Vagina (tissue), 2 donors: ENCODE measurements at regions not wholly inside any gene's neighbourhood (a gene's known extent, or its start where the extent isn't known, plus 50 kb on each side); places are given as distances from the start of the nearest gene placed in this dataset.

Source experiments
- CTCF ChIP-seq, 3 experiments: fragments of 450-650 bp in 2 of 3; fragments of 200-600 bp in 1 of 3; sonication (generic) in 1 of 3; IDR thresholded peaks; one replicate each; pipeline ENCODE4 v1.5.1; 2017 to 2019; ENCODE audit warnings: antibody characterized with exemption in 3 of 3, mild to moderate bottlenecking in 2 of 3, moderate library complexity in 2 of 3
- POLR2AphosphoS5 ChIP-seq, 2 donors: sonication (generic); formaldehyde crosslinking; IDR thresholded peaks; one replicate each; pipeline ENCODE4 v1.9.0; 2017; ENCODE audit warnings: antibody characterized with exemption in 2 of 2, mild to moderate bottlenecking in 2 of 2, low read depth in 1 of 2; ENCODE audit not compliant: insufficient read depth in 1 of 2

DNA sequence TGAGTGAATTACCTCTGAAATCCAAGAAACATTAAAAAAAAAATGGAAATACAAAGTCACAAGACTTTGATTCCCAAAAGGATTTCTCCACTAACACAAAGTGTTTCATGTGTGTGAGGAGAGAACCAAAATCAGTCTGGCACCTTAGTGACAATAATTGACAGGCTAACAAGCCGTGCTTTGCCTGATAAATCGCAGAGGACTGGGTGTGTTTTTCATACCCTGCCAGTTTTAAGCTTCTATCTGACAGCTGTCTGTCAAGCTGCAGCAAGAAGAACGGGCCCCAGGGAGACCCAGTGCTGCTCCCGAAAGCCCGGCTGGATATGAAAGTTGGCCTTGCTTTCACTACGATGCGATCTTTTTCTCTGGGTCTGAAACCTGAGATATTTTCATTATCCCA, 101.6 kb upstream of the KCNK2 start:
- TF ChIP-seq CTCF (IDR thresholded peaks at IDR 0.05): no peak
- TF ChIP-seq POLR2AphosphoS5 (IDR thresholded peaks at IDR 0.05; ENCODE audit: insufficient read depth in 1 of 2, low read depth in 1 of 2): no peak
